ENCODE measurements at regions not wholly inside any gene's neighbourhood (a gene's known extent, or its start where the extent isn't known, plus 50 kb on each side); places are given as distances from the start of the nearest gene placed in this dataset.
A peak's percentile ranks its signal among the peaks of the same experiment; 100 is the strongest.

DNA sequence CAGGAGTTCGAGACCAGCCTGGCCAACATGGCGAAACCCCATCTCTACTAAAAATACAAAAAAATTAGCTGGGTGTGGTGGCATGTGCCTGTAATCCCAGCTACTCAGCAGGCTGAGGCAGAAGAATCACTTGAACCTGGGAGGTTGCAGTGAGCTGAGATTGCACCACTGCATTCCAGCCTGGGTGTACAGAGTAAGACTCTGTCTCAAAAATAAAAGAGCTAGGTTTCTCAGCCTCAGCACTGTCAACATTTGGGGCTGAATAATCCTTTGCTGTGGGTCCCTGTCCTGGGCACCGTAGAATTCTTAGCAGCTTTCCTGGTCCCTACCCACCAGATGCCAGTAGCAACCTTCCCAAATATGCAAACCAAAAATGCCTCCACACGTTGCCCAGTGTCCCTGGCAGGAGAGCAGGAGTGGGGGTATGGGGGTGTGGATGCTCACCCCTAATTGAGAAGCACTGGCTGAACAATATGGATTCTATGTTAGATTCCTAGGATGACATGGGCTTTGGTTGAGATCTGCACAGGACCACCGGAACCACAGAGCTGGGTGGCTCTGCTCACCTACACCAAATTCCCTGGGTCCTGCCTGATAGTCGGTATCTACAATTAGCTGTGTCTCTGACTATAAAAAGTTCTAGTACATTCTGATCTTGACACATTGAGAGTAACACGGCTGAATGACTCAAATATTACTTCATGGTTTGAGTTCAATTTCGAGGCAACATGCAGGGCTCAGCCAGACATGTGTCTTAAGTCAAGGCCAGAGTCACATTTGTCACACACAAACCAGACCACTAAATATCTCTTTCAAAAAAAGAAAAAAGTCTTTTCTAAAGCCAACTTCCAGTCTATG lies 577.0 kb upstream of the MDFIC2 start:
- Histone ChIP-seq H3K4me1 (ENCODE audit: control insufficient read depth in 4 of 4, insufficient read depth in 4 of 4, low read length in 3 of 4) (no peaks in the 10 kb centered on the region), H3K27ac (ENCODE audit: low read depth in 1 of 2, low read length in 2 of 2) (no peak overlapping the region), H3K36me3 (ENCODE audit: control insufficient read depth in 4 of 4, insufficient read depth in 3 of 4, low read depth in 1 of 4, low read length in 3 of 4) (no peaks in the 10 kb centered on the region), H3K27me3 (ENCODE audit: control insufficient read depth in 4 of 4, insufficient read depth in 4 of 4, low read length in 3 of 4) (no peaks in the 10 kb centered on the region), H3K4me3 (ENCODE audit: low read depth in 1 of 3, low read length in 3 of 3) (no peak overlapping the region), H3K9me3 (ENCODE audit: control insufficient read depth in 4 of 4, low read length in 3 of 4) (no peaks in the 10 kb centered on the region), H3K9ac (ENCODE audit: low read depth in 1 of 2, low read length in 2 of 2) (no peak overlapping the region)
- 80% methylated on average over 8 of the region's 8 CpGs for WGBS
- TF ChIP-seq YY1 (IDR thresholded peaks at IDR 0.05): no peak
- TF ChIP-seq HNF4A (conservative IDR thresholded peaks at IDR 0.05): no peak
- TF ChIP-seq, protein P1, sequence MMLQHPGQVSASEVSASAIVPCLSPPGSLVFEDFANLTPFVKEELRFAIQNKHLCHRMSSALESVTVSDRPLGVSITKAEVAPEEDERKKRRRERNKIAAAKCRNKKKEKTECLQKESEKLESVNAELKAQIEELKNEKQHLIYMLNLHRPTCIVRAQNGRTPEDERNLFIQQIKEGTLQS (IDR thresholded peaks at IDR 0.05): no peak
- TF ChIP-seq TAF1 (conservative IDR thresholded peaks at IDR 0.05): no peak
- TF ChIP-seq FOXA1 (IDR thresholded peaks at IDR 0.05): no peak
- no peak for TF ChIP-seq SP1 (IDR thresholded peaks at IDR 0.05)
- TF ChIP-seq, protein P2, sequence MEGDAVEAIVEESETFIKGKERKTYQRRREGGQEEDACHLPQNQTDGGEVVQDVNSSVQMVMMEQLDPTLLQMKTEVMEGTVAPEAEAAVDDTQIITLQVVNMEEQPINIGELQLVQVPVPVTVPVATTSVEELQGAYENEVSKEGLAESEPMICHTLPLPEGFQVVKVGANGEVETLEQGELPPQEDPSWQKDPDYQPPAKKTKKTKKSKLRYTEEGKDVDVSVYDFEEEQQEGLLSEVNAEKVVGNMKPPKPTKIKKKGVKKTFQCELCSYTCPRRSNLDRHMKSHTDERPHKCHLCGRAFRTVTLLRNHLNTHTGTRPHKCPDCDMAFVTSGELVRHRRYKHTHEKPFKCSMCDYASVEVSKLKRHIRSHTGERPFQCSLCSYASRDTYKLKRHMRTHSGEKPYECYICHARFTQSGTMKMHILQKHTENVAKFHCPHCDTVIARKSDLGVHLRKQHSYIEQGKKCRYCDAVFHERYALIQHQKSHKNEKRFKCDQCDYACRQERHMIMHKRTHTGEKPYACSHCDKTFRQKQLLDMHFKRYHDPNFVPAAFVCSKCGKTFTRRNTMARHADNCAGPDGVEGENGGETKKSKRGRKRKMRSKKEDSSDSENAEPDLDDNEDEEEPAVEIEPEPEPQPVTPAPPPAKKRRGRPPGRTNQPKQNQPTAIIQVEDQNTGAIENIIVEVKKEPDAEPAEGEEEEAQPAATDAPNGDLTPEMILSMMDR (IDR thresholded peaks at IDR 0.05; ENCODE audit: low read depth, low read length, missing input control): no peak
- no peak for TF ChIP-seq EGR1 (IDR thresholded peaks at IDR 0.05; ENCODE audit: low read depth in 2 of 2)
- TF ChIP-seq JUND (IDR thresholded peaks at IDR 0.05): no peak
- TF ChIP-seq GABPA (IDR thresholded peaks at IDR 0.05 in 1 of 2, conservative IDR thresholded peaks at IDR 0.05 in 1 of 2): no peak
- TF ChIP-seq HNF4G (IDR thresholded peaks at IDR 0.05): no peak
- DNase-seq (ENCODE audit: low spot score): no peak

DNA sequence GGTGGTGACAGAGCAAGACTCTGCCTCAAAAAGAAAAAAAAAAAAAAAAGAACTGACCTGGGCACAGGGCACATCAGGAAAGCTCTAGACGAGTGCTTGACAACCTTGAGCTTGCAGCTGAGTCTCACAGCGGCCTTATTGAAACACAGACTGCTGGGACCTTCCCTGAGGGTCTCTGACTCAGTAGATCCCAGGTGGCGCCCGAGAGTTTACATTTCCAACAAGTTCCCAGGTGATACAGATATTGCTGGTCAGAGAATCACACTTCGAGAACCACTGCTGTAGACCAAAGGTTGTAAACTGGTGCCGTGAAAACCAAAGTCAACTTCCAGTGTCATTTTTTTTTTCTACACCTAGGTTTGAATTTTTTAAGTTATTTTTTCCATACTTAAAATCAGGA lies 573.2 kb upstream of the MDFIC2 start:
- TF ChIP-seq RXRA (IDR thresholded peaks at IDR 0.05): no peak
- WGBS: 86% methylated on average over 6 of the region's 6 CpGs
- no peak overlapping the region for H3K9ac ChIP-seq (ENCODE audit: low read depth in 1 of 2, low read length in 2 of 2)
- H3K36me3 ChIP-seq (ENCODE audit: control insufficient read depth in 4 of 4, insufficient read depth in 3 of 4, low read depth in 1 of 4, low read length in 3 of 4): no peaks in the 10 kb centered on the region
- no peak for DNase-seq (ENCODE audit: low spot score)
- no peak overlapping the region for H3K4me3 ChIP-seq (ENCODE audit: low read depth in 1 of 3, low read length in 3 of 3)
- H3K9me3 ChIP-seq (ENCODE audit: control insufficient read depth in 4 of 4, low read length in 3 of 4): no peaks in the 10 kb centered on the region
- H3K4me1 ChIP-seq (ENCODE audit: control insufficient read depth in 4 of 4, insufficient read depth in 4 of 4, low read length in 3 of 4): no peaks in the 10 kb centered on the region
- no peak overlapping the region for H3K27ac ChIP-seq (ENCODE audit: low read depth in 1 of 2, low read length in 2 of 2)
- H3K27me3 ChIP-seq (ENCODE audit: control insufficient read depth in 4 of 4, insufficient read depth in 4 of 4, low read length in 3 of 4): no peaks in the 10 kb centered on the region

DNA sequence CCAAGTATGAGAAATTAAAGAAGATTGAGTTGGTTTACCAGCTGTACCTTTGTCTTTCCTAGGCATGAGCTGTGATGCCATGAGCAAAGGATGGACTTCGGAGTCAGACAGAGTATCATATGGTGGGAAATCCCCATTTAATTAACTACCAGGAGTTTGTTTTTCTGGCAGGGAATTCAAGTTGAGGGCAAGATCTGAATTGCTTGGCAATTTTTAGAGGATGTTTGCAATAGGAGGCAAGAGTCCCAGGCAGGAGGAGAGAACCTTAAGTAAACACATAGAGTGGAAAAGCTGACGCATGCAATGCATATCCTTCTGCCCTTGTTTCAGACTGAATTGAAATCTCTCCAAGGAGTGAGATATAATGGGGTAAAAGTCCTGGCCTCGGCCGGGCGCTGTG lies 569.7 kb upstream of the MDFIC2 start:
- H3K4me1 ChIP-seq (ENCODE audit: control insufficient read depth in 4 of 4, insufficient read depth in 4 of 4, low read length in 3 of 4): no peaks in the 10 kb centered on the region
- no peak for TF ChIP-seq EGR1 (IDR thresholded peaks at IDR 0.05; ENCODE audit: low read depth in 2 of 2)
- TF ChIP-seq HNF4A (conservative IDR thresholded peaks at IDR 0.05): peak in 1 of 2 donors; percentile 9
- 72% methylated on average over 5 of the region's 5 CpGs for WGBS
- H3K9me3 ChIP-seq (ENCODE audit: control insufficient read depth in 4 of 4, low read length in 3 of 4): no peaks in the 10 kb centered on the region
- no peak overlapping the region for H3K9ac ChIP-seq (ENCODE audit: low read depth in 1 of 2, low read length in 2 of 2)
- no peak overlapping the region for H3K4me3 ChIP-seq (ENCODE audit: low read depth in 1 of 3, low read length in 3 of 3)
- H3K27ac ChIP-seq (ENCODE audit: low read depth in 1 of 2, low read length in 2 of 2): no peak overlapping the region
- DNase-seq (ENCODE audit: low spot score): no peak
- no peaks in the 10 kb centered on the region for H3K27me3 ChIP-seq (ENCODE audit: control insufficient read depth in 4 of 4, insufficient read depth in 4 of 4, low read length in 3 of 4)
- H3K36me3 ChIP-seq (ENCODE audit: control insufficient read depth in 4 of 4, insufficient read depth in 3 of 4, low read depth in 1 of 4, low read length in 3 of 4): no peaks in the 10 kb centered on the region

All from liver (tissue), 8 donors.